Stomach (tissue), 8 donors: ENCODE measurements at regions not wholly inside any gene's neighbourhood (a gene's known extent, or its start where the extent isn't known, plus 50 kb on each side); places are given as distances from the start of the nearest gene placed in this dataset.

Source experiments
- DNase-seq, 2 donors: peaks; one replicate each; pipeline versions ENCODE4 v3.0.0 to v3.0.0-alpha.2; 2013 to 2019
- H3K27ac ChIP-seq, 5 donors: fragments of 200-600 bp in 4 of 5; sonication (generic) in 4 of 5; one replicate each; pipeline ENCODE4 v1.5.1; 2013 to 2019; ENCODE audit warnings: mild to moderate bottlenecking in 1 of 5, moderate library complexity in 1 of 5
- H3K27me3 ChIP-seq, 3 donors: fragments of 200-600 bp; sonication (generic); one replicate each; pipeline ENCODE4 v1.5.1; 2017 to 2019; ENCODE audit warnings: mixed run types in 1 of 3
- H3K36me3 ChIP-seq, 4 donors: fragments of 200-600 bp; sonication (generic); 1 replicate in 3 of 4; 2 replicates in 1 of 4; pipeline ENCODE4 v1.5.1; 2016 to 2019
- H3K4me1 ChIP-seq, 4 donors: fragments of 200-600 bp; sonication (generic); one replicate each; pipeline ENCODE4 v1.5.1; 2016 to 2019
- H3K4me3 ChIP-seq, 4 donors: fragments of 200-600 bp; sonication (generic) in 3 of 4; one replicate each; pipeline ENCODE4 v1.5.1; 2016 to 2019; ENCODE audit warnings: mild to moderate bottlenecking in 1 of 4
- H3K9me3 ChIP-seq, 4 donors: fragments of 200-600 bp; sonication (generic); one replicate each; pipeline ENCODE4 v1.5.1; 2016 to 2019
- CTCF ChIP-seq, 7 experiments: fragments of 450-650 bp in 4 of 7; fragments of 200-600 bp in 3 of 7; sonication (generic) in 3 of 7; IDR thresholded peaks; one replicate each; pipeline ENCODE4 v1.5.1; 2016 to 2019; ENCODE audit warnings: antibody characterized with exemption in 7 of 7, control low read depth in 2 of 7, mild to moderate bottlenecking in 1 of 7
- EP300 ChIP-seq: sonication (generic); formaldehyde crosslinking; IDR thresholded peaks from one replicate; pipeline ENCODE4 v1.6.1; 2017; ENCODE audit warnings: antibody characterized with exemption
- POLR2A ChIP-seq, 4 donors: fragments of 450-650 bp; IDR thresholded peaks; one replicate each; pipeline ENCODE4 v1.6.1; 2016; ENCODE audit warnings: antibody characterized with exemption in 4 of 4, control low read depth in 2 of 4, mild to moderate bottlenecking in 1 of 4, moderate library complexity in 1 of 4
- POLR2AphosphoS5 ChIP-seq, 3 donors: sonication (generic); formaldehyde crosslinking; IDR thresholded peaks; one replicate each; pipeline ENCODE4 v1.6.1; 2016; ENCODE audit warnings: antibody characterized with exemption in 3 of 3
- WGBS, 5 donors: extraction: QIAGEN DNeasy Blood & Tissue Kit in 3 of 5; methylation state at CpG; one replicate each; pipeline versions ENCODE4 v1.1.5 to v1.1.7; 2013 to 2018; 5-methylcytosine and 5-hydroxymethylcytosine counted together
- intact Hi-C: fragments of 100-400 bp; cut with DNase I; formaldehyde crosslinking; loops from one replicate; pipeline ENCODE4 v1.15.1; 2023; ENCODE audit warnings: low total_unique reads
- donor health status: healthy with polysubstance abuse.
- donor health status: Bipolar disorder and iron deficiency.
- donor health status: healthy.

GRCh38 chr4:117844594-117844993, 189.7 kb upstream of the NDST3 start:
- Histone ChIP-seq H3K27ac (no peak overlapping the region), H3K4me3 (no peak overlapping the region), H3K36me3 (no peaks in the 10 kb centered on the region), H3K27me3 (no peaks in the 10 kb centered on the region), H3K4me1 (no peaks in the 10 kb centered on the region), H3K9me3 (peaks cover 0 to under 1% (median under 1%) of the 10 kb centered on the region in 4 donors)
- 77 to 97% (median 93%) methylated on average over 1 of the region's 1 CpG for WGBS, 5 donors
- TF ChIP-seq EP300 (no peak), CTCF (IDR thresholded peaks at IDR 0.05) (no peak), POLR2A (IDR thresholded peaks at IDR 0.05) (no peak), POLR2AphosphoS5 (IDR thresholded peaks at IDR 0.05) (no peak)
- DNase-seq: no peak
- intact Hi-C loops: no loop called here

- Histone ChIP-seq H3K27ac (no peak overlapping the region), H3K9me3 (peaks cover 0 to 7% (median 7%) of the 10 kb centered on the region in 4 donors), H3K36me3 (no peaks in the 10 kb centered on the region), H3K27me3 (no peaks in the 10 kb centered on the region), H3K4me1 (no peaks in the 10 kb centered on the region), H3K4me3 (no peak overlapping the region)
- TF ChIP-seq POLR2A (IDR thresholded peaks at IDR 0.05) (no peak), EP300 (no peak), POLR2AphosphoS5 (IDR thresholded peaks at IDR 0.05) (no peak), CTCF (IDR thresholded peaks at IDR 0.05) (no peak)
- 78 to 86% (median 82%) methylated on average over 1 of the region's 1 CpG for WGBS, 5 donors
- intact Hi-C loops: no loop called here
- DNase-seq: no peak
Observed at GRCh38 chr4:117845270-117845669, 189.0 kb upstream of the NDST3 start.

GRCh38 chr4:117847849-117848248, 186.4 kb upstream of the NDST3 start:
- TF ChIP-seq CTCF (IDR thresholded peaks at IDR 0.05): no peak
- TF ChIP-seq POLR2AphosphoS5 (IDR thresholded peaks at IDR 0.05): peak in 2 of 3 donors; percentile 60 to 71
- Histone ChIP-seq H3K4me3 (no peak overlapping the region), H3K9me3 (peaks cover 0 to 14% (median 8%) of the 10 kb centered on the region in 4 donors), H3K27ac (no peak overlapping the region), H3K36me3 (no peaks in the 10 kb centered on the region), H3K27me3 (no peaks in the 10 kb centered on the region), H3K4me1 (no peaks in the 10 kb centered on the region)
- intact Hi-C loops: no loop called here
- DNase-seq: peak in 1 of 2 donors; percentile 12
- 25 to 53% (median 42%) methylated on average over 4 of the region's 4 CpGs for WGBS, 5 donors

GRCh38 chr4:117868201-117868600, 166.1 kb upstream of the NDST3 start:
- no peaks in the 10 kb centered on the region for H3K4me1 ChIP-seq
- no peak for TF ChIP-seq CTCF (IDR thresholded peaks at IDR 0.05)
- no peak for TF ChIP-seq EP300
- TF ChIP-seq POLR2AphosphoS5 (IDR thresholded peaks at IDR 0.05): no peak
- TF ChIP-seq POLR2A (IDR thresholded peaks at IDR 0.05): no peak
- 37 to 59% (median 50%) methylated on average over 1 of the region's 1 CpG for WGBS, 5 donors
- no peak for DNase-seq
- H3K9me3 ChIP-seq: no peaks in the 10 kb centered on the region
- H3K36me3 ChIP-seq: no peaks in the 10 kb centered on the region
- intact Hi-C loops: no loop called here
- H3K4me3 ChIP-seq: no peak overlapping the region
- H3K27ac ChIP-seq: no peak overlapping the region
- H3K27me3 ChIP-seq: no peaks in the 10 kb centered on the region
